Vagina (tissue), 2 donors: ENCODE measurements at regions not wholly inside any gene's neighbourhood (a gene's known extent, or its start where the extent isn't known, plus 50 kb on each side); places are given as distances from the start of the nearest gene placed in this dataset.

Experiments used
- POLR2A ChIP-seq, 2 donors: fragments of 450-650 bp; IDR thresholded peaks; one replicate each; pipeline ENCODE4 v1.6.1; 2017; ENCODE audit warnings: antibody characterized with exemption in 2 of 2, mild to moderate bottlenecking in 2 of 2, moderate library complexity in 2 of 2
- TF ChIP-seq, protein P1 (sequence below), 3 experiments: fragments of 450-650 bp in 2 of 3; fragments of 200-600 bp in 1 of 3; sonication (generic) in 1 of 3; IDR thresholded peaks; one replicate each; pipeline ENCODE4 v1.5.1; 2017 to 2019; ENCODE audit warnings: antibody characterized with exemption in 3 of 3, mild to moderate bottlenecking in 2 of 3, moderate library complexity in 2 of 3

DNA sequence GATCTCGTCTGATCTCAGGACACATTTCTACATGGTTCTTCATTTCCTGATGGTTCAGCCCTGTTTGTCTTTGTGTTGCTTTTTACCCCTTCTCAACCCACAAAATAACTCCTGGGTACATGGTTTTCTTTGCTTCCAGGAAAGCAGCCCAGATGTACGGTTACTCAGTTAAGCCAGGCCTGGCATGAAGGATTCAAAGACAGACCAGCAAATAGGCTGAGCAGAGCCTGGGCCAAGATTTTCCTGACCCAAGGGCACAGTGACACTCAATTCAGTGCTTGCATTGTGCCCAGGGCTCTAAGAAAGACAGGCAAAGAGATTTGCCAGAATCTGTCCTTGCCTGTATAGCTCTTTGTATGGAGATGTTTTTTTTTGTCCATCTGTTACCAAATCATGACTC lies 340.8 kb upstream of the KIAA1217 start:
- TF ChIP-seq, protein P1, sequence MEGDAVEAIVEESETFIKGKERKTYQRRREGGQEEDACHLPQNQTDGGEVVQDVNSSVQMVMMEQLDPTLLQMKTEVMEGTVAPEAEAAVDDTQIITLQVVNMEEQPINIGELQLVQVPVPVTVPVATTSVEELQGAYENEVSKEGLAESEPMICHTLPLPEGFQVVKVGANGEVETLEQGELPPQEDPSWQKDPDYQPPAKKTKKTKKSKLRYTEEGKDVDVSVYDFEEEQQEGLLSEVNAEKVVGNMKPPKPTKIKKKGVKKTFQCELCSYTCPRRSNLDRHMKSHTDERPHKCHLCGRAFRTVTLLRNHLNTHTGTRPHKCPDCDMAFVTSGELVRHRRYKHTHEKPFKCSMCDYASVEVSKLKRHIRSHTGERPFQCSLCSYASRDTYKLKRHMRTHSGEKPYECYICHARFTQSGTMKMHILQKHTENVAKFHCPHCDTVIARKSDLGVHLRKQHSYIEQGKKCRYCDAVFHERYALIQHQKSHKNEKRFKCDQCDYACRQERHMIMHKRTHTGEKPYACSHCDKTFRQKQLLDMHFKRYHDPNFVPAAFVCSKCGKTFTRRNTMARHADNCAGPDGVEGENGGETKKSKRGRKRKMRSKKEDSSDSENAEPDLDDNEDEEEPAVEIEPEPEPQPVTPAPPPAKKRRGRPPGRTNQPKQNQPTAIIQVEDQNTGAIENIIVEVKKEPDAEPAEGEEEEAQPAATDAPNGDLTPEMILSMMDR (IDR thresholded peaks at IDR 0.05), result no peak
- TF ChIP-seq POLR2A (IDR thresholded peaks at IDR 0.05), result no peak
